ENCODE measurements at regions not wholly inside any gene's neighbourhood (a gene's known extent, or its start where the extent isn't known, plus 50 kb on each side); places are given as distances from the start of the nearest gene placed in this dataset.

- TF ChIP-seq YY1 (IDR thresholded peaks at IDR 0.05; ENCODE audit: low read depth) (no peak), NFIC (IDR thresholded peaks at IDR 0.05; ENCODE audit: borderline replicate concordance) (no peak), GABPA (IDR thresholded peaks at IDR 0.05; ENCODE audit: low read depth) (no peak), EZH2phosphoT487 (IDR thresholded peaks at IDR 0.05; ENCODE audit: borderline replicate concordance, low read depth) (no peak), EP300 (IDR thresholded peaks at IDR 0.05; ENCODE audit: borderline replicate concordance in 1 of 2, low read depth in 1 of 2, low read length in 1 of 2) (no peak)
These were observed 158.7 kb downstream of the TBX22 start for GRCh38 chrX:80173261-80173660.

All from SK-N-SH (cell line).